ENCODE measurements at regions not wholly inside any gene's neighbourhood (a gene's known extent, or its start where the extent isn't known, plus 50 kb on each side); places are given as distances from the start of the nearest gene placed in this dataset.

- TF ChIP-seq, protein P1, sequence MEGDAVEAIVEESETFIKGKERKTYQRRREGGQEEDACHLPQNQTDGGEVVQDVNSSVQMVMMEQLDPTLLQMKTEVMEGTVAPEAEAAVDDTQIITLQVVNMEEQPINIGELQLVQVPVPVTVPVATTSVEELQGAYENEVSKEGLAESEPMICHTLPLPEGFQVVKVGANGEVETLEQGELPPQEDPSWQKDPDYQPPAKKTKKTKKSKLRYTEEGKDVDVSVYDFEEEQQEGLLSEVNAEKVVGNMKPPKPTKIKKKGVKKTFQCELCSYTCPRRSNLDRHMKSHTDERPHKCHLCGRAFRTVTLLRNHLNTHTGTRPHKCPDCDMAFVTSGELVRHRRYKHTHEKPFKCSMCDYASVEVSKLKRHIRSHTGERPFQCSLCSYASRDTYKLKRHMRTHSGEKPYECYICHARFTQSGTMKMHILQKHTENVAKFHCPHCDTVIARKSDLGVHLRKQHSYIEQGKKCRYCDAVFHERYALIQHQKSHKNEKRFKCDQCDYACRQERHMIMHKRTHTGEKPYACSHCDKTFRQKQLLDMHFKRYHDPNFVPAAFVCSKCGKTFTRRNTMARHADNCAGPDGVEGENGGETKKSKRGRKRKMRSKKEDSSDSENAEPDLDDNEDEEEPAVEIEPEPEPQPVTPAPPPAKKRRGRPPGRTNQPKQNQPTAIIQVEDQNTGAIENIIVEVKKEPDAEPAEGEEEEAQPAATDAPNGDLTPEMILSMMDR (IDR thresholded peaks at IDR 0.05) = no peak
Observed at GRCh38 chrX:131397891-131398290, 108.8 kb upstream of the IGSF1 start.

GRCh38 chrX:131399678-131400428, 110.7 kb upstream of the IGSF1 start:
- TF ChIP-seq, protein P1 (IDR thresholded peaks at IDR 0.05) = no peak

- TF ChIP-seq, protein P1 (IDR thresholded peaks at IDR 0.05) = no peak
Observed at GRCh38 chrX:131402124-131402811, 113.2 kb upstream of the IGSF1 start.

DNA sequence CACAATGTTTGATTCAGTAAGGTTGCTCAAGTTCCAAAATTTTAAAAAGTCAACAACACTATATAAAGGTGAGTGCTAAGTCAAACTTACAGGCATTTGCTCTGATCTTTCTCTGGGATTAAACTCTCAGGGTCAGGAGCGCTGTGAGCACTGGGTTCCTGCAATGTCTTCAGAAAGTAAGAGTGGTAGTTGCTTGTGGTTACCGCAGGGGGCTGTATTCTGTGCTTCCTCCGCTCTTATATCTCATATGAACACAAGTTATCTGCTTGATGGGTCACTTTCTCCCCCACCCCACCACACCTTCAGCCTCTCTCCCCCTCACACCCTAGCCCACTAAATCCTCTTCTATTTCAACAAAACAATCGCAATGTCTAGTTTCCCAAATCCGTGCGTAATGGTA, 116.4 kb upstream of the IGSF1 start:
- TF ChIP-seq, protein P1 (IDR thresholded peaks at IDR 0.05) = no peak

DNA sequence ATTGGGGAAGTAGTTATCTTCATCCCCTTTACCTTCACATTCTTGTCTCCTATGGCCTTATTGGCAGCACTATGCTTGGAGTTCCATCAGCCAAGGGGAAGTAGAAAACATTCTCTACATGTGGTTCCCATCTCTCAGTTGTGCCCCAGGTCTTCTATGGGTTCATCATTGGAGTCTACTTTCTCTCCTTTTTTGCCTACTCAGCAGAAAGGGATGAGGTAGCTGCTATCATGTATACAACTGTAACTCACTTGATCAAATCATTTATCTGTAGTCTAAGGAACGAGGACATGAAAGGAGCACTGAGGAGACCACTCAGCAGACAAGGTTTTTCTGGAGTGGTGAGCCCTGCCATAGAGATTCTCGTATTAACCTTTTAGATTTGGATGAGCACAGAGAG, 119.0 kb upstream of the OR13H1 start:
- TF ChIP-seq, protein P1 (IDR thresholded peaks at IDR 0.05) = no peak

GRCh38 chrX:131441033-131441432, 102.8 kb upstream of the OR13H1 start:
- TF ChIP-seq, protein P1 (IDR thresholded peaks at IDR 0.05) = no peak

GRCh38 chrX:131445955-131446354, 97.9 kb upstream of the OR13H1 start:
- TF ChIP-seq, protein P1 (IDR thresholded peaks at IDR 0.05) = no peak

Measured in LNCAP (cell line).